HepG2 (cell line): ENCODE measurements at regions not wholly inside any gene's neighbourhood (a gene's known extent, or its start where the extent isn't known, plus 50 kb on each side); places are given as distances from the start of the nearest gene placed in this dataset.

ENCODE experiments used
- ATAC-seq: fragments of 200-7000 bp; cut with Tn5 transposase; 3 replicates; pipeline ENCODE4 v1.9.1; 2020; ENCODE audit warnings: mild to moderate bottlenecking, moderate library complexity
- BruUV-seq: library from RNA; stranded (reverse); fragments of 400-500 nt; replicated peaks from 2 replicates; lab custom pipeline; 2021; lab: Mats Ljungman, UMichigan
- CTCF ChIA-PET: fragments of 300-600 bp; formaldehyde crosslinking; extraction: SDS; loops from one replicate; lab custom pipeline; 2021; ENCODE audit warnings: low total read pairs, inconsistent platforms, low intra/inter-chr PET ratio; lab: Yijun Ruan, JAX
- POLR2A ChIA-PET: fragments of 350-600 bp; sonication (Branson Sonifier 250); formaldehyde crosslinking; loops from one replicate; lab custom pipeline; 2020; ENCODE audit warnings: antibody characterized with exemption, inconsistent platforms; lab: Yijun Ruan, JAX
- DNase-seq: peaks from one replicate; pipeline ENCODE4 v3.0.0-alpha.2; 2015; ENCODE audit warnings: low spot score
- FAIRE-seq: peaks from 3 replicates; lab custom pipeline; 2011; peaks lifted over from hg19 to GRCh38; lab: Jason Lieb, UNC
- H2AFZ ChIP-seq: one replicate; pipeline ENCODE4 v1.6.1; 2011; ENCODE audit warnings: low read length, inconsistent platforms
- H3K27ac ChIP-seq: fragments of 300-600 bp; 3 replicates; pipeline ENCODE4 v1.8.0; 2011; ENCODE audit warnings: mixed run types, mild to moderate bottlenecking, mixed read lengths, low read length, inconsistent platforms; ENCODE audit not compliant: insufficient read depth; ENCODE audit errors: extremely low read length
- H3K27me3 ChIP-seq, 2 experiments: fragments of 200-600 bp in 1 of 2; 2 replicates in 1 of 2; 3 replicates in 1 of 2; pipeline versions ENCODE4 v1.6.0 to v1.8.0; 2011; ENCODE audit warnings: low read length in 2 of 2, mild to moderate bottlenecking in 2 of 2, moderate library complexity in 2 of 2, inconsistent platforms in 1 of 2; ENCODE audit not compliant: insufficient read depth in 2 of 2, control insufficient read depth in 1 of 2
- H3K36me3 ChIP-seq, 2 experiments: fragments of 200-600 bp in 1 of 2; replicated peaks in 1 of 2; 2 replicates in 1 of 2; 3 replicates in 1 of 2; pipeline versions ENCODE4 v1.5.1 to v1.8.0; 2011; ENCODE audit warnings: low read length in 2 of 2, inconsistent platforms in 1 of 2; ENCODE audit not compliant: insufficient read depth in 2 of 2, control insufficient read depth in 1 of 2
- H3K4me1 ChIP-seq: 2 replicates; pipeline ENCODE4 v1.5.1; 2012; ENCODE audit warnings: low read length, inconsistent platforms; ENCODE audit not compliant: insufficient read depth
- H3K4me2 ChIP-seq: 2 replicates; pipeline ENCODE4 v1.6.0; 2011; ENCODE audit warnings: low read depth, low read length, inconsistent platforms
- H3K4me3 ChIP-seq, 3 experiments: fragments of 200-600 bp in 1 of 3; sonication (generic), shearing (Covaris generic) in 1 of 3; replicated peaks in 1 of 3; 2 replicates each; pipeline ENCODE4 v1.5.1; 2011 to 2016; ENCODE audit warnings: low read length in 3 of 3, inconsistent platforms in 2 of 3, low read depth in 2 of 3, mild to moderate bottlenecking in 2 of 3, control low read depth in 1 of 3, mixed read lengths in 1 of 3; ENCODE audit not compliant: insufficient read depth in 1 of 3
- H3K79me2 ChIP-seq: one replicate; pipeline ENCODE4 v1.6.1; 2011; ENCODE audit warnings: low read length, inconsistent platforms; ENCODE audit not compliant: insufficient read depth
- H3K9ac ChIP-seq: 2 replicates; pipeline ENCODE4 v1.6.0; 2011; ENCODE audit warnings: mild to moderate bottlenecking, low read depth, low read length, inconsistent platforms; ENCODE audit not compliant: insufficient read depth
- H3K9me3 ChIP-seq: 2 replicates; pipeline ENCODE4 v1.5.1; 2012; ENCODE audit warnings: mild to moderate bottlenecking, low read length
- H4K20me1 ChIP-seq: 2 replicates; pipeline ENCODE4 v1.6.0; 2011; ENCODE audit warnings: inconsistent platforms, mild to moderate bottlenecking, low read length, moderate library complexity; ENCODE audit not compliant: insufficient read depth
- ARHGAP35 ChIP-seq: sonication (generic); formaldehyde crosslinking; IDR thresholded peaks from 2 replicates; pipeline ENCODE4 v1.9.0; 2022; ENCODE audit warnings: mild to moderate bottlenecking, inconsistent platforms, moderate library complexity, missing genetic modification reagents, borderline replicate concordance
- ATRX ChIP-seq: sonication (generic); formaldehyde crosslinking; IDR thresholded peaks from 2 replicates; pipeline ENCODE4 v1.4.0; 2020; ENCODE audit warnings: missing genetic modification reagents, borderline replicate concordance
- CCDC6 ChIP-seq: sonication (generic); formaldehyde crosslinking; IDR thresholded peaks from 2 replicates; pipeline ENCODE4 v1.8.1; 2022; ENCODE audit warnings: mild to moderate bottlenecking, missing genetic modification reagents, moderate library complexity
- CHCHD3 ChIP-seq: sonication (generic); formaldehyde crosslinking; IDR thresholded peaks from 2 replicates; pipeline ENCODE4 v1.8.0; 2022; ENCODE audit warnings: mild to moderate bottlenecking, missing genetic modification reagents, moderate library complexity
- GTF2F1 ChIP-seq: fragments of 150-350 bp; IDR thresholded peaks from 2 replicates; pipeline ENCODE4 v1.6.1; 2014; ENCODE audit warnings: low read length
- HOXA5 ChIP-seq: sonication (generic); formaldehyde crosslinking; IDR thresholded peaks from 2 replicates; pipeline ENCODE4 v1.4.0; 2020; ENCODE audit warnings: missing genetic modification reagents
- NAIF1 ChIP-seq: sonication (generic); formaldehyde crosslinking; IDR thresholded peaks from 2 replicates; pipeline ENCODE4 v1.5.0; 2020; ENCODE audit warnings: mild to moderate bottlenecking, missing genetic modification reagents, borderline replicate concordance
- NFE2 ChIP-seq: sonication (generic); formaldehyde crosslinking; IDR thresholded peaks from 2 replicates; pipeline ENCODE4 v1.4.0; 2020; ENCODE audit warnings: missing genetic modification reagents
- SIN3B ChIP-seq: fragments of 150-350 bp; IDR thresholded peaks from 2 replicates; pipeline ENCODE4 v1.6.1; 2014; ENCODE audit warnings: low read length
- TGIF2 ChIP-seq: IDR thresholded peaks from 2 replicates; pipeline ENCODE4 v1.6.1; 2016; ENCODE audit warnings: control low read depth, missing compliant biosample characterization
- ZSCAN29 ChIP-seq: sonication (generic); formaldehyde crosslinking; conservative IDR thresholded peaks from 2 replicates; pipeline ENCODE4 v1.4.0; 2020; ENCODE audit warnings: mild to moderate bottlenecking, missing genetic modification reagents
- ZZZ3 ChIP-seq: sonication (generic); formaldehyde crosslinking; IDR thresholded peaks from 2 replicates; pipeline ENCODE4 v1.4.0; 2020; ENCODE audit warnings: missing genetic modification reagents, mild to moderate bottlenecking, borderline replicate concordance
- WGBS: methylation state at CpG from one replicate; pipeline ENCODE4 v1.1.6; 2017; ENCODE audit warnings: low lambda C conversion rate; 5-methylcytosine and 5-hydroxymethylcytosine counted together
- in situ Hi-C: cut with HindIII; loops from 2 replicates; pipeline ENCODE4 v1.10.0; 2017; ENCODE audit warnings: low pct_unique_long_range_greater_than_20kb; ENCODE audit not compliant: extremely low pct_ligation_motif_present
- intact Hi-C: fragments of 100-400 bp; cut with micrococcal nuclease; formaldehyde crosslinking; loops from one replicate; pipeline ENCODE4 v1.10.0; 2022; ENCODE audit not compliant: unreplicated experiment
- TF ChIP-seq, protein P1 (sequence below): sonication (generic); formaldehyde crosslinking; IDR thresholded peaks from 2 replicates; pipeline ENCODE4 v1.5.0; 2020; ENCODE audit warnings: missing genetic modification reagents
- TF ChIP-seq, protein P2 (sequence below): sonication (generic); formaldehyde crosslinking; IDR thresholded peaks from 2 replicates; pipeline ENCODE4 v1.4.0; 2020; ENCODE audit warnings: mild to moderate bottlenecking, missing genetic modification reagents, borderline replicate concordance
- TF ChIP-seq, protein P3 (sequence below): sonication (generic); formaldehyde crosslinking; IDR thresholded peaks from 2 replicates; pipeline ENCODE4 v1.5.0; 2020; ENCODE audit warnings: missing genetic modification reagents
- TF ChIP-seq, protein P4 (sequence below): sonication (generic); formaldehyde crosslinking; conservative IDR thresholded peaks from 2 replicates; pipeline ENCODE4 v1.4.0; 2020; ENCODE audit warnings: missing genetic modification reagents

DNA sequence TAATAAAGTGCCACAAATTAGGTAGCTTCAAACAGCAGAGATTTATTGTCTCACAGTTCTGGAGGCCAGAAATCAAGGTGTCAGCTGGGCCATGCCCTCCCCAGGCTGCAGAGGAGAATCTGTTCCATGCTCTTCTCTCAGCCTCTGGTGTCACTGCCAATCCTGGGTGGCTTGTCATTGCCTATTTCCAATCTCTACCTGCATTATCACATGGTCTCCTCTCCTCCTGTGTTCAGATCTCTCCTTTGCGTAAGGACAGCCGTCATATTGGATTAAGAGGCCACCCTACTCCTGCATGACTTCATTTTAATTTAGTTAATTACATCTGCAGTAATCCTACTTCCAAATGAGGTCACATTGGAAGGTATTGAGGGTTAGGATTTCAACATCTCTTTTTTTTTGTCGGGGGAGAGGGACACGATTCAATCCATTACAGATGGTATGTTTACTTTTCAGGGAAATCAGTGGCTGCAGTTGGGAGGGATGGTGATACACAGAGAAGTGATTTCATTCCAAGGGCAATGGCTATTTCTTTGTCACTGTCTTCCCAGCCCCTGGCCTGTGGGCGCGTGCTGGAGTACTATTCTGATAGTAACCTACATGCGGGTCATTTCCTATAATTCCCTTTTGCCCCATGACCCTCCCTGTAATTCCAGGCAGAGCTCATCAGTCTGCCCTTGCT is 169.4 kb downstream of the MINAR1 start (continued):
- TF ChIP-seq, protein P1, sequence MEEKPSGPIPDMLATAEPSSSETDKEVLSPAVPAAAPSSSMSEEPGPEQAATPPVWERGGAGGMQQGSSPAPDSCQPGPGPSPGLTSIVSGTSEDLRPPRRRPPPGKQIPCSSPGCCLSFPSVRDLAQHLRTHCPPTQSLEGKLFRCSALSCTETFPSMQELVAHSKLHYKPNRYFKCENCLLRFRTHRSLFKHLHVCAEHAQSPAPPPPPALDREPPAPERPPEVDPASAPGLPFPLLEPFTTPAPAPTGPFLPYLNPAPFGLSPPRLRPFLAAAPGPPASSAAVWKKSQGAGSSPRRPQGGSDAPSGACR (CRISPR knock-in tag), result no peak
- TF ChIP-seq GTF2F1, result no peak

DNA sequence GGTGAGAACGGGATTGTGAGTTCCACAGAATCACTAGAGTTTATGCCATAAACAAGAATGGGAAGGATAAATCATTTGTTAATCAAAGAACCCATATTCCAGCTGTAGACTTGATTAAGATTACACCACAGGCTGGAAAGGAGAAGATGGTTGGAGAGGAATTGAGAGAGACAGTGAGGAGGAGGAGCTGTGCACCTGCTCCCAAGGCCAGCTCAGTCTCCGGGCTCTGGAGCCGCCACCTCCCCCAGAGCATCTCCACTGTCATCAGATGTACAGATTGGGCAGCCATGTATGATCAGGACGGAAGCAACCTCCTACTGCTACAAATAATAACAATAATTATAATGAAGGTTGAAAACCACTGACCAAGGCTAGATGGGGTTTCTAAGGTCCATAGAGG is 170.0 kb downstream of the MINAR1 start:
- H3K4me3 ChIP-seq, result no peak overlapping the region
- no peak for DNase-seq
- no peak for ATAC-seq
- no TSS peak for BruUV-seq
- in situ Hi-C loops (no loop called here), intact Hi-C loops (no loop called here)
- H3K79me2 ChIP-seq, result no peaks in the 10 kb centered on the region
- POLR2A ChIA-PET, result no interaction called here
- no peaks in the 10 kb centered on the region for H3K36me3 ChIP-seq
- H3K27me3 ChIP-seq, result peaks cover 0 to 15% of the 10 kb centered on the region in 2 experiments; a peak in 2 of 5 replicates
- no peaks in the 10 kb centered on the region for H4K20me1 ChIP-seq
- no peak overlapping the region for H3K4me2 ChIP-seq
- no peak for FAIRE-seq
- no peaks in the 10 kb centered on the region for H3K9me3 ChIP-seq
- CTCF ChIA-PET, result no interaction called here
- no peak overlapping the region for H3K27ac ChIP-seq
- no peak overlapping the region for H2AFZ ChIP-seq
- H3K4me1 ChIP-seq, result no peaks in the 10 kb centered on the region
- WGBS, result 10% methylated on average over 4 of the region's 4 CpGs
- no peak overlapping the region for H3K9ac ChIP-seq
- TF ChIP-seq, protein P2, sequence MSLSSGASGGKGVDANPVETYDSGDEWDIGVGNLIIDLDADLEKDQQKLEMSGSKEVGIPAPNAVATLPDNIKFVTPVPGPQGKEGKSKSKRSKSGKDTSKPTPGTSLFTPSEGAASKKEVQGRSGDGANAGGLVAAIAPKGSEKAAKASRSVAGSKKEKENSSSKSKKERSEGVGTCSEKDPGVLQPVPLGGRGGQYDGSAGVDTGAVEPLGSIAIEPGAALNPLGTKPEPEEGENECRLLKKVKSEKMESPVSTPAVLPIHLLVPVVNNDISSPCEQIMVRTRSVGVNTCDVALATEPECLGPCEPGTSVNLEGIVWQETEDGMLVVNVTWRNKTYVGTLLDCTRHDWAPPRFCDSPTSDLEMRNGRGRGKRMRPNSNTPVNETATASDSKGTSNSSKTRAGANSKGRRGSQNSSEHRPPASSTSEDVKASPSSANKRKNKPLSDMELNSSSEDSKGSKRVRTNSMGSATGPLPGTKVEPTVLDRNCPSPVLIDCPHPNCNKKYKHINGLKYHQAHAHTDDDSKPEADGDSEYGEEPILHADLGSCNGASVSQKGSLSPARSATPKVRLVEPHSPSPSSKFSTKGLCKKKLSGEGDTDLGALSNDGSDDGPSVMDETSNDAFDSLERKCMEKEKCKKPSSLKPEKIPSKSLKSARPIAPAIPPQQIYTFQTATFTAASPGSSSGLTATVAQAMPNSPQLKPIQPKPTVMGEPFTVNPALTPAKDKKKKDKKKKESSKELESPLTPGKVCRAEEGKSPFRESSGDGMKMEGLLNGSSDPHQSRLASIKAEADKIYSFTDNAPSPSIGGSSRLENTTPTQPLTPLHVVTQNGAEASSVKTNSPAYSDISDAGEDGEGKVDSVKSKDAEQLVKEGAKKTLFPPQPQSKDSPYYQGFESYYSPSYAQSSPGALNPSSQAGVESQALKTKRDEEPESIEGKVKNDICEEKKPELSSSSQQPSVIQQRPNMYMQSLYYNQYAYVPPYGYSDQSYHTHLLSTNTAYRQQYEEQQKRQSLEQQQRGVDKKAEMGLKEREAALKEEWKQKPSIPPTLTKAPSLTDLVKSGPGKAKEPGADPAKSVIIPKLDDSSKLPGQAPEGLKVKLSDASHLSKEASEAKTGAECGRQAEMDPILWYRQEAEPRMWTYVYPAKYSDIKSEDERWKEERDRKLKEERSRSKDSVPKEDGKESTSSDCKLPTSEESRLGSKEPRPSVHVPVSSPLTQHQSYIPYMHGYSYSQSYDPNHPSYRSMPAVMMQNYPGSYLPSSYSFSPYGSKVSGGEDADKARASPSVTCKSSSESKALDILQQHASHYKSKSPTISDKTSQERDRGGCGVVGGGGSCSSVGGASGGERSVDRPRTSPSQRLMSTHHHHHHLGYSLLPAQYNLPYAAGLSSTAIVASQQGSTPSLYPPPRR, result no peak
- TF ChIP-seq ARHGAP35 (no peak), HOXA5 (no peak), NAIF1 (CRISPR knock-in tag) (no peak), CHCHD3 (CRISPR knock-in tag) (no peak), ZSCAN29 (no peak), SIN3B (no peak), ATRX (CRISPR knock-in tag) (no peak), CCDC6 (CRISPR knock-in tag) (no peak), NFE2 (CRISPR knock-in tag) (no peak), ZZZ3 (CRISPR knock-in tag) (no peak), TGIF2 (no peak)
- TF ChIP-seq, protein P3, sequence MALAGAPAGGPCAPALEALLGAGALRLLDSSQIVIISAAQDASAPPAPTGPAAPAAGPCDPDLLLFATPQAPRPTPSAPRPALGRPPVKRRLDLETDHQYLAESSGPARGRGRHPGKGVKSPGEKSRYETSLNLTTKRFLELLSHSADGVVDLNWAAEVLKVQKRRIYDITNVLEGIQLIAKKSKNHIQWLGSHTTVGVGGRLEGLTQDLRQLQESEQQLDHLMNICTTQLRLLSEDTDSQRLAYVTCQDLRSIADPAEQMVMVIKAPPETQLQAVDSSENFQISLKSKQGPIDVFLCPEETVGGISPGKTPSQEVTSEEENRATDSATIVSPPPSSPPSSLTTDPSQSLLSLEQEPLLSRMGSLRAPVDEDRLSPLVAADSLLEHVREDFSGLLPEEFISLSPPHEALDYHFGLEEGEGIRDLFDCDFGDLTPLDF, result no peak
- TF ChIP-seq, protein P4, sequence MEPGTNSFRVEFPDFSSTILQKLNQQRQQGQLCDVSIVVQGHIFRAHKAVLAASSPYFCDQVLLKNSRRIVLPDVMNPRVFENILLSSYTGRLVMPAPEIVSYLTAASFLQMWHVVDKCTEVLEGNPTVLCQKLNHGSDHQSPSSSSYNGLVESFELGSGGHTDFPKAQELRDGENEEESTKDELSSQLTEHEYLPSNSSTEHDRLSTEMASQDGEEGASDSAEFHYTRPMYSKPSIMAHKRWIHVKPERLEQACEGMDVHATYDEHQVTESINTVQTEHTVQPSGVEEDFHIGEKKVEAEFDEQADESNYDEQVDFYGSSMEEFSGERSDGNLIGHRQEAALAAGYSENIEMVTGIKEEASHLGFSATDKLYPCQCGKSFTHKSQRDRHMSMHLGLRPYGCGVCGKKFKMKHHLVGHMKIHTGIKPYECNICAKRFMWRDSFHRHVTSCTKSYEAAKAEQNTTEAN, result no peak
